H7 (cell line): ENCODE measurements at regions not wholly inside any gene's neighbourhood (a gene's known extent, or its start where the extent isn't known, plus 50 kb on each side); places are given as distances from the start of the nearest gene placed in this dataset.

ENCODE experiments used
- DNase-seq: peaks from one replicate; pipeline ENCODE4 v3.0.0; 2012
- H3K27me3 ChIP-seq: 2 replicates; pipeline ENCODE4 v1.6.0; 2011; ENCODE audit warnings: mild to moderate bottlenecking, low read length; ENCODE audit not compliant: control insufficient read depth, insufficient read depth
- H3K36me3 ChIP-seq: replicated peaks from 2 replicates; pipeline ENCODE4 v1.5.1; 2011; ENCODE audit warnings: low read length; ENCODE audit not compliant: control insufficient read depth, insufficient read depth
- H3K4me3 ChIP-seq: 2 replicates; pipeline ENCODE4 v1.5.1; 2011; ENCODE audit warnings: low read depth, mild to moderate bottlenecking, control low read depth, low read length, moderate library complexity; ENCODE audit not compliant: insufficient read depth

DNA sequence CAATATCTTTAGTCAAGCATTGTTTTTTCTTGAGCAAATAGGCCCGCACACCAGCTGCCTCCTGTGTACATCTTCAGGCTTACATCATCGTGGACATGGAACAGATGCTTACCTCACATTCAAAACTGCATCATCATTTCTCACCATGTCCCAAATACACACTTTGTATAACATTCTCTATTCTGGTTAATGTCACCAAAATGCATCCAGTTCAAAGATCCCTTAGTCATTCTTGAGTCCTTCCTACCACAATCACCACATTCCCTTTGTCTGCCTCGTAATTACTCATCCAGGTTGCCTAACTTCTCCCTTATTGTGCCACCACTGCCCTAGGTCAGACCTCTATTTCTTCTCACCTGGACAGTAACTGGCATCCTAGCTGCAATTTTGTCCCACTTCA, 373.7 kb upstream of the GALNT5 start:
- Histone ChIP-seq H3K4me3 (no peak overlapping the region), H3K36me3 (no peaks in the 10 kb centered on the region), H3K27me3 (no peaks in the 10 kb centered on the region)
- DNase-seq = no peak

DNA sequence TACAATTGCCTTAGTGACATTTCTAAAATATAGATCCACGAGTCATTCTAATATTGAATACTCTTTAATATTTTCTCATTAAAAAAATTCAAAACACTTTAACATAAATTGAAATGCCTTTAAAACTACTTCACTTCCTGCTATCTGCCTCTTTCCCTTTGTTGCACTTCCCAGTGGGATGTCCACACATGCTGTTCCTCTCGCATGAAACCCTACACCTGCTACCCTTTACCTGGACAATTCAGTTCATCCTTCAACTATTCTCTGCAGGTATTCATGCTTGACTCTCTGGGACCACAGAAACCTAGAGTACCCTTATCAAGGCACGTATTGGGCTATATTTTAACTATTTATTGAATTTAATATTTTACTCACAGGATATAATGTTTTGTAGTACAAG, 373.3 kb upstream of the GALNT5 start:
- Histone ChIP-seq H3K4me3 (no peak overlapping the region), H3K36me3 (no peaks in the 10 kb centered on the region), H3K27me3 (no peaks in the 10 kb centered on the region)
- DNase-seq = no peak

DNA sequence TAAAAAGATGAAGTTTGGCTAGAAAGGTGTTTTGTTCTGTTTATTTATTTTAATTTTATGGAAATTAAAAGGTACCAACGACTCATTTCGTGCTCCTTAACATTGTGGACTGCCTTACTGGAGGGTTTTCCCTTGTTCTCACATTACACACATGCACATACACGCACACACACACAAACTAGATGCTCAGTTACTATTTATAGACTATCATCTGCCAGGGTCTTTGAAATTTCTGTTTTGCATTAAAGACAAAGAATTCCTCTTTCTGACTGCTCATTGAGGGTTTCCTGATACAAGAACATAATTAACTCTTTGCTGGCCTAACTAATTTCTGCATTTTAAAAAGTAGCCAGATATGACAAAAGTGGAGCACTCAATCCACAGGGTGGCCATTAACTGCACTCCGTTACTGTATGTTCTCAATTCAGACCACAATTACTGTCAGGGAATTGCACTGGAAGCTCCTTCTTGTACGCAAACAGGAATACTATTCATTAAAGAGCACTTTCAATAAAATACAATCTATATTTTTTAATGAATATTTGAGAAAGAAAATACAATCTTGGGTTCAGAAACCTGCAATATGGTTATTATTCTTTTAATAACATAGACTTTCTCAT, 366.9 kb upstream of the GALNT5 start:
- H3K36me3 ChIP-seq = no peaks in the 10 kb centered on the region
- peaks cover 3% of the 10 kb centered on the region for H3K27me3 ChIP-seq
- no peak for DNase-seq
- no peak overlapping the region for H3K4me3 ChIP-seq

DNA sequence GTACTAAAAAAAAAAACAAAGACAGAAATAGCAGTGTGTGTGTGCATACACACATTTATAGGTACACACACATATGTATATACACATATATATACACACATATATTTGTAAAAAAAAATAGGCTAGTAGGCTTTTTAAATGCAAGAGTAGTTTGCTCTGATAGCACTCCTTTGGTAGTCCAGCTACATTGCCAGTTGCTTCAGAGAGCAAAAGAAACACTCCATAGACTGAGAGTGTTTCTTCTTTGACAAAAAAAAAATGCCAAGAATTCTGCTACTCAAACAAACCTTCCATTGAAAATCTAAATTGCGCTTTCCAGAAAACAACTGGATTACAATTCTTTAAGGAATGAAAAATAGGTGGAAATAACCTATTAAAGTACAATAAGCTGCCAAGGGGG, 365.9 kb upstream of the GALNT5 start:
- H3K4me3 ChIP-seq = no peak overlapping the region
- no peaks in the 10 kb centered on the region for H3K36me3 ChIP-seq
- no peak for DNase-seq
- H3K27me3 ChIP-seq = peaks cover 3% of the 10 kb centered on the region

DNA sequence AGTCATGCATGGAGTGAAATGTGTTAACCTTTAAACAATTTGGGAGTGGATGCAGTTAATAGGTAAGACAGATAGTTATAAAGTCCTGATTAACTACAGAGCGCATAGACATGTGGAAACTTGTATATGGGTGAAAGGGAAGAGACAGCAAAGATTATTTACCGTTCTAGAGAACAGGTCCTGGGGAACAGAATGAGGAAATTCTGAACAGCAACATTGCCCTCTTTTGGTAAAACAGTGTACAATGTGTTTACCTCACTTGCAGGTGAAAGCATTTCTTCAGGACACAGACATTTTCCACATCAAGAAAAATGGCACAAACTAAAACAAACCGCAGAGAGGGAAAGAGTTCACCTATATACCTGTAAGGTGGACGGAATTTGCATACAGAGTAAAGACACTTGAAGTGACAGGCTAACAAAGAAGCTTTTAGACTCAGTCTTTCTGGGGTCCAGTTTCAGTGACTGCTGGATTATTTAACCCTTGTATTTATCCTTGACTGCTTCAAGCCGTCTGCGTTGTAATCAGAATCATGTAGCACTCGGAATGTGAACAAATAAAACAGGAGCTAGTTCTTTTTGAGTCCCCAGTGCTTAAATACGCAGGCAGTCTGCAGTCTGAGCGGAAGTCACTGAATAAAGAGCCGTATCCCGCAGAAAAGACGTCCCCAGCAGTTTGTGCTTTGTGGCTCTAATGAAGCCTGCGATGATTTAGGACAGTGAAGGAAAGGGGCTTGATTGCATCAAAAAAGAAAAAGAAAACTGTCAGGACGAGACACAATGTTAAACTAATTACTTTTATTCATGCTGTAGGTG, 364.8 kb upstream of the GALNT5 start:
- Histone ChIP-seq H3K36me3 (no peaks in the 10 kb centered on the region), H3K4me3 (peak overlapping the region; percentile 10; the same call in 1 of the 2 replicates)
- DNase-seq = no peak

DNA sequence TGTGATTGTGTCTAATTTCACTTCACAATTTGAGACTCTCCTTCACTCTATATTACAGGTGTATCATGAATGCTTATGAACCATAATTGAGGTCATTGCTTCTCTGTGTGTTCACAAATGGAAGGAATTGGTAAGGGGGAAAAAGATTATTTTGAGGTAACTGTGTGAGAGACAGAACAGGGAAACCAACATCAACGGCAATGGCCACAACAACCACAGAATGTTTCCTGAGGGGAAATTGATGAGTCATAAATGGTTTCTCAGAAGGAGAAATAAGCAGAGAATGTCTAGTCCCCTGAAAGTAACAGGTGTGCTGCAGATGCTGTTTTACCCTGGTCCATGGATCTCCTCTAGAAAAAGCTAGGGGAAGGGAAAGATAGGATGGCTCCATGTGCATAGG, 361.2 kb upstream of the GALNT5 start:
- DNase-seq = no peak
- no peak overlapping the region for H3K4me3 ChIP-seq
- H3K27me3 ChIP-seq = peaks cover 3% of the 10 kb centered on the region

More for the DNA sequence above, 364.8 kb upstream of the GALNT5 start:
- H3K27me3 ChIP-seq = peaks cover 3% of the 10 kb centered on the region

DNA sequence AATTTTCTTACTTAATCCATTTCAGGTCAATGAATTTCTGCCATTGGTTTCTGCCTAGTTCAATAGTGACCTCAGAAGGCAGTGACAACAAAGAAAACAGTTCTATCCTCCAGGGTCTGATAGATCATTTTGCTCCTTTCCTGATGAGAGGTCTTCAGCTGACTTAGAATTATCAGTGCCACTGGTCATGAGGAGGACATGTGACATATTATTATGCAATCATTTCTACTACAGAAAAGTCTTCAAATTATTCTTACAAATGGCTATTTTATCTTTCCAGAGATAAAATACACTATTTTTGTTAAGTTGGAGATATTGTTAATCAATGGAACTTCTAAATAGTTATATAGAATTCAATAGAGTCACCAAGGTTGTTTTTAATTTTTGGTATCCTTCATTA, 360.0 kb upstream of the GALNT5 start:
- DNase-seq = no peak
- Histone ChIP-seq H3K4me3 (no peak overlapping the region), H3K27me3 (peaks cover 3% of the 10 kb centered on the region), H3K36me3 (no peaks in the 10 kb centered on the region)

More for the DNA sequence above, 361.2 kb upstream of the GALNT5 start:
- no peaks in the 10 kb centered on the region for H3K36me3 ChIP-seq

DNA sequence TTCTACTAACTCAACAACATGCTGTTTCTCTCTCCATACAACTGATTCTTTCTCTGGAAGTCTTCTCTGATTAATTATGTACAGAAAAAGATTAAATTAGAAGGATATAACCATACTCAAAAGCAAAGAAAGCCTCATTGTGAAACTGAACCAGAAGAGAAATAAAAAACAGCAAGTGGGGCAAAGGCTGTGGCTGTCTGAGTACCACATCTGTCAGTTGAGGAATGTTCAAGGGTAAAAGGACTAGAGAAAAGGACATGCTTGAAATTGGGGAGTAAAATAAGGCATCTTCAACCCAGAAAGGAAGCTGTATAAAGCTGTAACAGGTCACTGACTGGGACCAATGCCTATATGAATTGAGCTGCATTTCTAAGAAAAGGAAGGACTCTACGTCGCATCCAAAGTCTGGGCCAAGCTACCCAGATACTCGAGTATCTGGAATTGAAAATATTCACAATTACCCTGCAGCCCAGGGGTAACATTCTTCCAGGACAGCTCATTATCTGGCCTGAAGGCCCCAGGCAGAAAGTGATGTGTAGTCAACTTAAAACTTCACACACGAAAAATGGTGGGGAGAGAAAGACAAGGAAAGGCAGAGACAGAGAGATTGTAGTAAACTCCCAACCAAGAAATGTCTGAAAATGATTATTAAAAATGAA, 356.0 kb upstream of the GALNT5 start:
- Histone ChIP-seq H3K27me3 (no peaks in the 10 kb centered on the region), H3K36me3 (no peaks in the 10 kb centered on the region), H3K4me3 (no peak overlapping the region)
- no peak for DNase-seq

DNA sequence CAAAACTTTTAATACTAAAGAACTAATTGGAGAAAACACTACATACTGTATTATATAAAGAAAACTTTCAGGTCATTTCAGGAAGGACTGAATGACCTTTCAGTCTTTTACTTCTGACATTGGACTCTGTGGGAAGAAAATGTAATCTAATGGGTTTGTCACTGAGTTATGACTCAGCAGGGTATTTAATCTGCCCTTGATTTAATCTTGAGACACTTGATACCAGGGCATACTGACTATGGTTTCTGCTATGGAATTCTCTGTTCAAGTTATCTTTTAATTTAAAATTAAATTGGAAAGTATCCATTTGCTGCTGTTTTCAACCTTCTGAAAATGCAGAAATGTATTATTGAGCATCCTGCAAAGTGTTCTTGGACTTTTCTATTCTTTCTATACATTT, 354.2 kb upstream of the GALNT5 start:
- DNase-seq = no peak
- H3K36me3 ChIP-seq = no peaks in the 10 kb centered on the region
- H3K27me3 ChIP-seq = no peaks in the 10 kb centered on the region
- H3K4me3 ChIP-seq = no peak overlapping the region

DNA sequence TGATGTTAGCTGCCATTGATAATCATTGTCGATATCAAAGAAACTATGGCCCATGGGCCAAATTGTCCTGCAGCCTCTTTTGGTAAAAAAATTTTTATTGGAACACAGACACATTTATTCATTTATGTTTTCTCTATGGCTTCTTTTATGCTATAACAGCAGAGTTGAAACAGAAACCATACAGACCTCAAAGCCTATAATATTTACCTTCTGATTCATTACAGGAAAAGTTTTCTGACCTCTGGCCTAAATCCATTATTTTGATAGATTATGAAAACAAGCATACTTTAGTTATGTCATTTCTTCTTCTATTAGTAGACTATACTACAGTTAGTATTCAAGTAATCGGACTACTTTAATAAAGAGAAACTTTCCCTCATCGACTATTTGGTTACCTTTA, 349.7 kb upstream of the GALNT5 start:
- no peaks in the 10 kb centered on the region for H3K36me3 ChIP-seq

DNA sequence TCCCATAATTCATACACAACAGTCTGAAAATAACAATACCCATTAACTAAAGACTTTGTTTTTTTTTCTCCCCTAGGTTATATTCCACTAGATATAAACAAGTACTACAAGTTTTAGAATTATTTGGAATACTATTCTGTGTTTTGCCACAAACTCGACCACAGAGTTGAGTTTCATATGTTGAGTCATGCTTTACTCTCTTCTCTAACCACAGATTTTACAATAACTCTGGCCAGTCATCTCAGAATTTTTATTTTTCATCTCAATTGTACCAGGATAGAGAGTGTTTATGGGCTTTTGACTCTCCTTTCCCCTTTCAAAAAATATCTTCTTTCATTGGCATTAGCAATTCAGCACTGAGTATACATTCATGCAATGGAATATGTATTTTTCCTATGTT, 348.7 kb upstream of the GALNT5 start:
- Histone ChIP-seq H3K27me3 (no peaks in the 10 kb centered on the region), H3K36me3 (no peaks in the 10 kb centered on the region), H3K4me3 (no peak overlapping the region)
- DNase-seq = no peak

More for the DNA sequence above, 349.7 kb upstream of the GALNT5 start:
- Histone ChIP-seq H3K27me3 (no peaks in the 10 kb centered on the region), H3K4me3 (no peak overlapping the region)
- DNase-seq = no peak

DNA sequence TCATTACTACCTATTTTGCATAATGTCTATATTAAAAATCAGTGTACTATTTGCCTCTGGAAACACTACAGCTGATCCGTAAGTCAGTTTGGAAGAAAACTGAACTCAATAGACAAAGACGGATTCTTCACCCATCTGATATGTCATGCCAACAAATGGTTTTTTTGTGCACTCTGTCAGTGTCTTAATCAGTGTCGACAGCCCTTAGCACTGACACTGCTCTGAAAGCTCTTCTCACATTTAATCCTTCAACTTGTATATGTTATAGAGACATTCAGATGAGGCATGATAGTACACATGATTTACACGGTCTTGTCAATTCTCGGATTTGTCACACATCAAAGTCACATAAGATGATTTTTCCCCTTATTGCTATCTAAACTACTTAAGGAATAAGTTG, 347.5 kb upstream of the GALNT5 start:
- no peaks in the 10 kb centered on the region for H3K27me3 ChIP-seq
- no peaks in the 10 kb centered on the region for H3K36me3 ChIP-seq
- H3K4me3 ChIP-seq = no peak overlapping the region
- DNase-seq = no peak

DNA sequence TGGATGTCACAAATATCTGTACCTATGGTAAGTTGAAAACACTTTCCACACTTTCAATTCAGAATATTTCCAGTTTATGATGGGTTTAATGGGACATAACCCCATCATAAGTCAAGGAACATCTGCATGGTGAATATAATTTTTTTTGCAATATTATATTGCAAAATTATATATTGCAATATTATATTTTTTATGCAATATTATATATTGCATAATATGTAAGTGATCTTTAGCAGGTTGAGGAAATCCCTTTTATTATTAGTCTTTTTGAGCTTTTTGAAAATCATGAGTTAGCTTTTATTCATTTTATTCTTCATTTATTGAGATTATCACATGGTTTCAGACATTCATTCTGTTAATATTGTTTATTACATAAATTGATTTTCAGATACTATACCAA, 342.2 kb upstream of the GALNT5 start:
- DNase-seq = no peak
- Histone ChIP-seq H3K36me3 (no peaks in the 10 kb centered on the region), H3K4me3 (no peak overlapping the region), H3K27me3 (no peaks in the 10 kb centered on the region)

DNA sequence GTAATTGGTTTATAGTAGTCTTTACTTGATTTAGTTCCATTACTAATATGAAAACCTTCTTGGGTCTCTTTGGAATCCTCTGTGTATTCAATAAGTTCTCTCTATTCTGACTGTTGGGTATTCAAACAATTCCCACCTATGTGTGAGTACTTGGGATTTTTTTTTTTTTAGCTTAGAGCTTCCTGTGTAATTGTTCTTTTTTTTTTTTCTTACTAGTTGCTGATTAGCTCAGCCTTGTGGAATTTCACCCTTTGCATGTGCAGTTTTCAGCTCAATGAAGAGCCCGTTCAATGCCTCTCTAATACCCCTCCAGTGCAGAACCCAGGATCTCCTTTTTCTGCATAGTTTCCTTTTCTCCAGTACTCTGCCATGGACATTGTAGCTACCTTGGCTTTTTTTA, 339.1 kb upstream of the GALNT5 start:
- Histone ChIP-seq H3K4me3 (no peak overlapping the region), H3K27me3 (no peaks in the 10 kb centered on the region), H3K36me3 (no peaks in the 10 kb centered on the region)
- DNase-seq = no peak

DNA sequence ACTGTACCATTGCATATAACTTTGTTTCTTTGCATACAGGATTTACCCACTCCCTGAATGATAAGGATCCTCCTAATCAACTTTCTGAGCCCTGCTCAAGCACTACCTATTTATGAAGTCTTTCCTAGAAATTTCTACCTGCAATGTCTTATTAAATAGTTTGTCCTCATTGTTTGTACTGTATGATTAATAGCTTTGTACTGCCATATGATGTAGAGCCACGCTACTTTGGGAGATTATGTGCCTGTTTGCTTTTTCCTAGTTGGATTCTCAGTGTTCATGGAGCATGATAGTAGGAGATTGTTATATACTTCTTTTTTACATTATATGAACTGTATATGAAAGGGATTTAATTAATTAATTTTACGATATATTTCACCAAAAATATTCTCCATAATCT, 327.1 kb upstream of the GALNT5 start:
- no peak overlapping the region for H3K4me3 ChIP-seq
- no peaks in the 10 kb centered on the region for H3K36me3 ChIP-seq
- no peak for DNase-seq
- no peaks in the 10 kb centered on the region for H3K27me3 ChIP-seq
